H1 (cell line): ENCODE measurements at regions not wholly inside any gene's neighbourhood (a gene's known extent, or its start where the extent isn't known, plus 50 kb on each side); places are given as distances from the start of the nearest gene placed in this dataset.

ENCODE experiments used
- CREB1 ChIP-seq: IDR thresholded peaks from 2 replicates; pipeline ENCODE4 v1.6.1; 2012; ENCODE audit warnings: inconsistent platforms
- EZH2 ChIP-seq: fragments of 200-600 bp; sonication (generic); IDR thresholded peaks from 2 replicates; pipeline ENCODE4 v1.7.1; 2012; ENCODE audit warnings: low read depth, mild to moderate bottlenecking, moderate library complexity, low read length, inconsistent platforms; ENCODE audit not compliant: severe bottlenecking
- HDAC6 ChIP-seq: IDR thresholded peaks from one replicate; pipeline ENCODE4 v1.7.1; 2012; ENCODE audit warnings: low read depth, mild to moderate bottlenecking, inconsistent platforms, low read length, moderate library complexity
- RNF2 ChIP-seq: fragments of 200-900, 300-1000 bp; sonication (generic); IDR thresholded peaks from 2 replicates; pipeline ENCODE4 v1.7.1; 2016; ENCODE audit warnings: borderline replicate concordance, low read depth, mild to moderate bottlenecking, antibody characterized with exemption, low read length; ENCODE audit not compliant: poor library complexity, severe bottlenecking; ENCODE audit errors: missing control alignments

DNA sequence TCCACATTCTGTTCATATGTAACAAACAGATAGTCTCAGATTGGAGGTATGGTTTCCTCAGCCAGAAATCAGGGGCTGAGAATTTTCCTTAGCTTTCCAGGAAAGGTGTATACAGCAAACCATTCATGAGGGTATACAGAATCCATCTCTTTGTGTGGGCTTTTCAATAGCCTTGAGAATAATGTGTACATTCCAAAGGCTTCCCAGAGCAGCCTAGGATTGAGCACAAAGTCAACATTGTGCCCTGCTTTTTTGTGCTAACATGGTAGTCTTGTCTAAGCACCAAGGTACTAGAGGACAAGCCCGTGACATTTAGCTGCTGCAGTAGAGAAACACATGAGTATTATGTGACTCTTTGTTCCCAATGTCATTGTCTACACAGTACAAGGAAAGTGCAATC lies 322.1 kb upstream of the TANK start (continued):
- no peak for TF ChIP-seq HDAC6
- no peak for TF ChIP-seq CREB1
- TF ChIP-seq EZH2: no peak
- TF ChIP-seq RNF2: no peak
